ENCODE measurements at regions not wholly inside any gene's neighbourhood (a gene's known extent, or its start where the extent isn't known, plus 50 kb on each side); places are given as distances from the start of the nearest gene placed in this dataset.

DNA sequence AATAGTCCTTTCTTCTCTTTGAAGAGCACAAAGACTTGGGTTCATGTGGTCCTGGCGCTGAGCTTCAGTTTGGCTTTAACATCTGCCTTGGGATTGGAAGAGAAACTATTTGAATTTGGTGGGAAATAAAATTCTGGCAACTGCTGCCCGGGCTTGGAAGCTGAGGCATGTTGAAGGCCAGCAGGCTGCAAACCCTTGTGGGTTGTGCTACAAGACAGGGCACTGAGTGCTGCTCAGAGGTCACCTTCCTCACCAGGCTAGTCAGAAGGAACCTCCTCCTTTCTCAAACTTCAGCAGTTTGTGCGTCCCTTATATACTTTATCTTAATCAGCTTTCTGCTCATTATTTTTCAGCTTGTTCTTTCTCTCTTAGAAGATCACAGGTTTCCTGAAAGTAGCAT, 238.4 kb upstream of the TBX18 start:
- TF ChIP-seq, protein P1, sequence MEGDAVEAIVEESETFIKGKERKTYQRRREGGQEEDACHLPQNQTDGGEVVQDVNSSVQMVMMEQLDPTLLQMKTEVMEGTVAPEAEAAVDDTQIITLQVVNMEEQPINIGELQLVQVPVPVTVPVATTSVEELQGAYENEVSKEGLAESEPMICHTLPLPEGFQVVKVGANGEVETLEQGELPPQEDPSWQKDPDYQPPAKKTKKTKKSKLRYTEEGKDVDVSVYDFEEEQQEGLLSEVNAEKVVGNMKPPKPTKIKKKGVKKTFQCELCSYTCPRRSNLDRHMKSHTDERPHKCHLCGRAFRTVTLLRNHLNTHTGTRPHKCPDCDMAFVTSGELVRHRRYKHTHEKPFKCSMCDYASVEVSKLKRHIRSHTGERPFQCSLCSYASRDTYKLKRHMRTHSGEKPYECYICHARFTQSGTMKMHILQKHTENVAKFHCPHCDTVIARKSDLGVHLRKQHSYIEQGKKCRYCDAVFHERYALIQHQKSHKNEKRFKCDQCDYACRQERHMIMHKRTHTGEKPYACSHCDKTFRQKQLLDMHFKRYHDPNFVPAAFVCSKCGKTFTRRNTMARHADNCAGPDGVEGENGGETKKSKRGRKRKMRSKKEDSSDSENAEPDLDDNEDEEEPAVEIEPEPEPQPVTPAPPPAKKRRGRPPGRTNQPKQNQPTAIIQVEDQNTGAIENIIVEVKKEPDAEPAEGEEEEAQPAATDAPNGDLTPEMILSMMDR (IDR thresholded peaks at IDR 0.05; ENCODE audit: low read depth, low read length, missing input control): no peak
- TF ChIP-seq EGR1 (IDR thresholded peaks at IDR 0.05; ENCODE audit: low read depth in 2 of 2) (no peak), FOXA2 (IDR thresholded peaks at IDR 0.05) (no peak), REST (IDR thresholded peaks at IDR 0.05) (no peak), RXRA (IDR thresholded peaks at IDR 0.05) (no peak), MAX (IDR thresholded peaks at IDR 0.05) (no peak), SP1 (IDR thresholded peaks at IDR 0.05) (no peak), YY1 (IDR thresholded peaks at IDR 0.05) (no peak), HNF4A (conservative IDR thresholded peaks at IDR 0.05) (no peak), GABPA (IDR thresholded peaks at IDR 0.05 in 1 of 2, conservative IDR thresholded peaks at IDR 0.05 in 1 of 2) (no peak), TAF1 (conservative IDR thresholded peaks at IDR 0.05) (no peak), RAD21 (IDR thresholded peaks at IDR 0.05) (no peak)
- TF ChIP-seq, protein P2, sequence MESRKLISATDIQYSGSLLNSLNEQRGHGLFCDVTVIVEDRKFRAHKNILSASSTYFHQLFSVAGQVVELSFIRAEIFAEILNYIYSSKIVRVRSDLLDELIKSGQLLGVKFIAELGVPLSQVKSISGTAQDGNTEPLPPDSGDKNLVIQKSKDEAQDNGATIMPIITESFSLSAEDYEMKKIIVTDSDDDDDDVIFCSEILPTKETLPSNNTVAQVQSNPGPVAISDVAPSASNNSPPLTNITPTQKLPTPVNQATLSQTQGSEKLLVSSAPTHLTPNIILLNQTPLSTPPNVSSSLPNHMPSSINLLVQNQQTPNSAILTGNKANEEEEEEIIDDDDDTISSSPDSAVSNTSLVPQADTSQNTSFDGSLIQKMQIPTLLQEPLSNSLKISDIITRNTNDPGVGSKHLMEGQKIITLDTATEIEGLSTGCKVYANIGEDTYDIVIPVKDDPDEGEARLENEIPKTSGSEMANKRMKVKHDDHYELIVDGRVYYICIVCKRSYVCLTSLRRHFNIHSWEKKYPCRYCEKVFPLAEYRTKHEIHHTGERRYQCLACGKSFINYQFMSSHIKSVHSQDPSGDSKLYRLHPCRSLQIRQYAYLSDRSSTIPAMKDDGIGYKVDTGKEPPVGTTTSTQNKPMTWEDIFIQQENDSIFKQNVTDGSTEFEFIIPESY (IDR thresholded peaks at IDR 0.05): no peak
